Activated CD8-positive, alpha-beta memory T cell treated with anti-CD3 and anti-CD28 coated beads, Interleukin-2, amount 50 U/mL, for 1 hour (primary cell): ENCODE measurements at regions not wholly inside any gene's neighbourhood (a gene's known extent, or its start where the extent isn't known, plus 50 kb on each side); places are given as distances from the start of the nearest gene placed in this dataset.
"Not testable (repeated sequence)": the region's sequence is repeated elsewhere in the genome, so short reads cannot be mapped to it uniquely, and the experiment has no call there.

Source experiments
- DNase-seq: peaks from one replicate; pipeline ENCODE4 v3.0.0-alpha.2; 2020; ENCODE audit errors: extremely low read depth

DNA sequence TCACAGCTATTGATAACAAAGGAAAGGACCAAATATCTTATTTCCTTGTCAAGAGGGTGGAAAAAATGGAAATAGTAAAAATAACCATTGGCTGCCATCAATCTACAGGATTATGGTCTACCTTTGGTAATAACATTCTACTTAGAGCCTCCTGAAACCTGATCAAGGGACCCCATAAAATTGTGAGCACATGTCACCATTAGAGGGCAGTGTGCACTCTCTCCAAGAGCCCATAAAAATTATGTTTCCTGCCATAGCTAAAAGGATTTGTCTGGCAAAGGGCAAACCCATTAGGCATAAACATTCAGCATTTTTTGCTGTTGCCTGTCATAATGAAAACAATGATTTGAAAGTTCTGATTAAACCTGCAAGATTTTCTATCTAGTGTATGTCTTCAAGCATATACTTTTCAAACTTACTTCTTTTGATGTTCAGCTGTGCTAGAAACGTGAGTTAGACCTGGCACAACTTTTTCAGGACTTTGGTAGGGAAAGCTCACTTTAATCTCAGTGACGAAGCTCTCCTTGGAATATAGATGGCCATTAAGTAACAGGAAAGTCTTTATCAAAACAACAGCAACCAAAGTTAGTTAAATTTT lies 120.7 kb upstream of the ZFP64 start:
- peak; percentile 17 for DNase-seq

DNA sequence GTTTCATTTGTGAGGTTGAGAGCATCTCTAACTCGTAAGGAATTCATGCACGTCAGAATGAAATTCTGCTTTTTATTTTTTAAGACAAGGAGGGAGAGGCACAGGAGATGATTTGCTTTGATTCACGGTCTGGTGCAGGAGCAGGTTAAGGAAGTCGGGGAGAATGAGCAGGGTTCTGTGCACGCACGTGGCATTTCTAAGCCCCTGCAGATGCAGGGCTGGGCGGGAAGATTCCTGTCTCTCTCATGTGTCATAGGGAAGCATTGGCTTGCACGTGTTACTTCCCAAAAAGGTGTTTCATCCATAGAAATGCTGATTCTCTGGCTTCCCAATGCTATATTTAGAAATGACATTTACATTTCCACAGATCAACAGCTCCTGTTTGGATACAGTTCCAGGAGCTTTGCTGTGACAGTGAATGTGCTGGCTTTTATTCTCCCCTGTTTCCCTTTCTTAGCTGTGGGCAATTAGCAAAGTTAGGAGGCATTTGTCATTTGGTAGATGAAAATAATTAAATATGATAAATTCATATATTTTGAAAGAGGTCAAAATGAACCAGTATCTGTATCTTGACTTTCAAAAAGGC lies 119.7 kb upstream of the ZFP64 start:
- no peak for DNase-seq

- DNase-seq, result no peak
These were observed 117.6 kb upstream of the ZFP64 start for GRCh38 chr20:52309181-52309580.

DNA sequence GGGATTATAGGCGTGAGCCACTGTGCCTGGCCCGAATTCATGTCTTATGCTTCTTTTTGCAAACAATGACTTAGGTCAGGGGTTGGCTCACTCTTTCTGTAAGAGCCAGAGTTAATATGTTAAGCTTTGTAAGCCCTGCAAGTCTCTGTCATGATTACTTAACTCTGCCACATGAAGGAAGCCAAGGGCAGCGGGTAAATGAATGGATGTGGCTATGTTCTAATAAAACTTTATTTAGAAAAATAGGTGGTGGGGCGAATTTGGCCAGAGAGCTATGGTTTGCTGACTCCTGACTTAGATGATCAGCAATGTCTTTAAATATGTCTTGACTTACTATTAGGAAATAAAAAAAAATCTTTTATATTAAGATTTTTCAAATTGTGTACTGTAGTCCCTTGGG lies 114.9 kb upstream of the ZFP64 start:
- no peak for DNase-seq

GRCh38 chr20:52305858-52306257 lies 114.3 kb upstream of the ZFP64 start:
- DNase-seq, result no peak

DNA sequence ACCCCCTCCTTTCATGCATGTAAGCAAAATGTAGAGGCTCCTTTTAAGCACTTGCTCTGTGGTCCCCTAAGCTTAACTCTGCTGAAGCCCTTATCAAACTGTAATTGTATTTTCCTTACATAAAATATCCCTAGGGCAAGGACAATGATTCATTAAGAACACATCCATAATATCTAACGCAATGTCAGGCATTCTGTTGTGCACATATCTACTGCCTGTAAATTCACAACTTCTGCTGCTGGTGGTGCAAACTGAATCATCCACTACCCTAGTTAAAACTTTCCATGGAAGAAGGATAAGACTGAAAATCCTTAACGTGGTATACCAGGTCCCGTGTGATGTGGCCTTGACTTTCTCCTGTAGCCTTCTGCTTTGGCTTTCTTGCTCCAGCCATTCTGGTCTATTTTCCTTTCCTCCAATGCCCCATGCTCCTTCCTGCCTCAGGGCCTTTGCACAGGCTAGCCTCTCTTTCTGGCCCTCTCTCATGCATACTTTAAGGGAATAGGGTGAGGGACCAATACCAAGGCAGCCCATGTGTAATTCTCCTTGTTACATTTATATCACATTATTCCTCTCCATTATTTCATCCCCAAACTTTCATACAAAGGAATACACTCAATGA lies 113.6 kb upstream of the ZFP64 start:
- DNase-seq, result no peak

DNA sequence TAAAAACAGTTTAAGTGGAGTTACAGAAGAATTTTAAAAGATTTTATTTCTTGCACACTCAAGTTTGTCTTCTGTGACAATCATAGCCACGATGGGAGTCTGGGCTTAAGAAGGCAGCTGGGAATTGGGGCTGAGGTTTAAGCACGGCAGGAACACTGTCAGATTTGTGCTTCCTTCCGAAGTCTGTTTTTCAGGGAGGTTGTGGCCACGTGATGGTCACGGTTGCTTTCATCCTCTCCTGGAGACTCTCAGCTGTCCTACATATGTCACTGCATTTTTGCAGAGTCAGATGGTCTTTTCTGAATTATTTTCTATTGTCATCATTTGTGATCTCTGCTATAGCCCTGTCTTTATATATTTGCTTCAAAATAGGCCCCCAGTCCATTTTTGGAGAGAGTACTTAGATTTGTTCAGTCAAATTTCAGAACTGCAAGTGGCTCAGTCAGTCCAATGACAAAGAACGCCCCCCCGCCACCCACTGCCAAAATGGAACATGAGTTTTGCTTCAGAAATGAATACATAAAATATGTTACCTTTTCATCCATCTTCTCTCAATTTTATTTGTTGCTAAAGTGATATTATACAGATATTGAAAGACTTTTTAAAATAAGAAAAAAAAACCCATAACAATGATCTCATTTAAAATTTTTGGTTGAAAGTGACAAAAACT lies 111.8 kb upstream of the ZFP64 start:
- no peak for DNase-seq

- no peak for DNase-seq
These were observed 111.2 kb upstream of the ZFP64 start for GRCh38 chr20:52302736-52303135.

DNA sequence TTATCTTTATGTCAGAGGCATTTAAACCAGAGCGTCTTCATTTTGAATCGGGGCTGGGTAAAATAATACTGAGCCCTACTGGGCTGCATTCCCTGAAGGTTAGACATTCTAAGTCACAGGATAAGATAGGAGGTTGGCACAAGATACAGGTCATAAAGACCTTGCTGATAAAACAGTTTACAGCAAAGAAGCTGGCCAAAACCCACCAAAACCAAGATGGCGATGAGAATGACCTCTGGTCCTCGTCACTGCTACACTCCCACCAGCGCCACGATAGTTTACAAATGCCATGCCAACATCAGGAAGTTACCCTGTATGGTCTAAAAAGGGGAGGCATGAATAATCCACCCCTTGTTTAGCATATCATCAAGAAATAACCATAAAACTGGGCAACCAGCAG lies 110.5 kb upstream of the ZFP64 start:
- DNase-seq, result not testable (repeated sequence)

GRCh38 chr20:52295556-52295955 lies 104.0 kb upstream of the ZFP64 start:
- no peak for DNase-seq

DNA sequence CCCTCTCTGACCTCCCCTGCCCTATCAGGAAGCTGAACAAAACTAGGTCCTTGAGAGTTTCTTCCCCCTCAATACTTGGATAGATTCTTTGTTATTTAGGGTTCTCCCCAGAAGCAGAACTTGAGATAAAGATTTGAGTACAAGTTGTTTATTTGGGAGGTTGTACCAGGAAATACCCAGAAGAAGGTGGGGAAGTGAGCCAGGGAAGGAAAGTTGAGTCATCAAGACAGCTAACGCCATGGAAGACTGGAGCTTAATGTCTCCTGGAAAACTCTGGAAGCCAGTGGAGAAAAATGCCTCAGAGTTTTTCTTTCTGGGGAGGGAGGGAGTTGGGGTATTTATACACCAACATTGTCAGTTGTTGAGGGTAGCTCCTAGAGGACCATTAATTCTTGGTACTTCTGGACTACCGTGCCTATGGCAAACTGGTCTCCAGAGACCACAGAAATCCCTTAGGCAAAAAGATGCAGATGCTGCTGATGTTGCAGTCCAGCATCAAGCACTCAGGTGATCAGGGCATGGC lies 102.6 kb upstream of the ZFP64 start:
- DNase-seq, result no peak

- DNase-seq, result no peak
These were observed 99.5 kb upstream of the ZFP64 start for GRCh38 chr20:52291109-52291508.

DNA sequence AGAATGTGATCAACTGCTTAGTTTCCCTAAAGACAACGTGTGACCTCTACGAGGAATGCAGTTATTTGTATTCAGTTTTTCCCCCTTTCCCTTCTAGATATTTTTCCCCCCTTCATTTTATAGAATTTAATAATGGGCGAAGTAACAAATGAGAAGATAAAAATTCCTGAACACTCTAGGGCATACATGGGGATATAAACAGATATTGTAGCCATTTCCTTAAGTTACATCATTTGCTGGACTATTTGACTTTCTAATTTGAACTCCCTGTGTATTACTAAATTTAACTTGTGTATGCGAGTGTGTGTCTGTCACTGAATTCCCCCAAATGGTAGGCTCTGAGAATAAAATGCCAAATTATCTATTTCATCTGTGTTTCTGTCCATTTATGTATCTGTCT lies 99.0 kb upstream of the ZFP64 start:
- DNase-seq, result no peak

DNA sequence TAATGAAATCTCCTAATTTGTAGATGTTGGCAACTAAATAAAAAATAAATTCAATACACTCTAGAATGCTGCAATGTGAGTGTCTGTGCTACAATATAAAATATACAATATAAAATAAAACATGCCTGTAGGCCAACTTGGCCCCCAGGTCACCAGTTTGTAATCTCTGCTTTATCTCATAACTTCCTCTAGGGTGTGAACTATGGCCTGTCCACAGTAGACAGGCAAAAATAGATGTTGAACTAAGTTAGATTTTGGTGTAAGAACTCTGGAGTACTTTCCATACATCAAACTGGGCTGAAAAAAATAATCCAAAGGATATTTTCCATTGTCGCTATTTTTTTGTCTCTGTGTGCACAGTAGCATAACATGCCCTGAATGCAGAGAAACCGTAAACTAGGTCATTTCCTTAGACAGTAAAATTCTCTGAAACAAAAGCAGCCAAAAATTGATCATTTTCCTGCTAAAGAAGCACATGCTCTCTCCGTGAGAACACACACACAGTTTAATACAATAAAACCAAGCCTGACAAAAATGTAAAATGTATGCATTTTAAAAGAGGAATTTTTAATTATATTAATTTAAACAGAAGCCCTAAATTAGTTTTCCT lies 98.5 kb upstream of the ZFP64 start:
- no peak for DNase-seq

DNA sequence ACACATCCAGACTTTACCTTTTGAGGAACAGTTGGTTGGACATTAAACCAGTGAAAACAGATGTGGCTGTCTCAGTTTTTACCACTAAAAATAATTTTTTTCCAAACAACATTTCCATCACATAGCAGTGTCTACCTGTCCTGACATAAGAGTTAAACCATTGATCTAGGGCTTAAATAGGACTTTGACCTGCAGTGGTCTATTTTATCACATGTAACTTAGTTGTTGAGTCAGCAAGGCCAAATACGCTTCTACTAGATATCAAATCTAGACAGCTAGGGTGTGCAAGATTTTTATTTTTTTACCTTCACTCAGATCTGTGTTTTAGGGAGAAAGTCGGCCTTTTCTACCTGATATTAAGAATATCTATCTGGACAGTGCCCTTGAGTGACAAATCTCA lies 88.8 kb upstream of the ZFP64 start:
- DNase-seq, result no peak

- no peak for DNase-seq
These were observed 88.1 kb upstream of the ZFP64 start for GRCh38 chr20:52279706-52280105.

DNA sequence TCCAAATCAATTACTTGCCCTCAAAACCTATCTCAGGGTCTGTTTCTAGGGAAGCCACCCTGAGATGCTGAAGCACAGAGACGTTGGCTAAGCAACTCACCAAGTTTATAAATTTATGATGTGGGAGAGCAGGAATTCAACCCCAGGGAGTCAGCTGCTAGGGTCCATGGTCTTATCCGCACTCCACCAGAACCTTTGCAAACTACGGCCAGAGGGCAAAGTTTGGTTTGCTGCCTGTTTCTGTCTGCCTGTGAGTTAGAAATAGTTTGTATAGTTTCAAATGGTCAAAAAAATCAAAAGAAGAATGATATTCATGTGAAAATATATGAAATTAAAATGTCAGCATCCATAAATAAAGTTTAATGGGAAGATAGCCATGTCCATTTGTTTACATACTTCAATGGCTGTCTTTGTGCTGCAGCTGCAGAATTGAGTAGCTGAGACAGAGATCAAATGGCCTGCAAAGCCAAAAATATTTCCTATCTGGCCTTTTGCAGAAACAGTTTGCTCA lies 83.7 kb upstream of the ZFP64 start:
- DNase-seq, result no peak

- no peak for DNase-seq
These were observed 79.1 kb upstream of the ZFP64 start for GRCh38 chr20:52270696-52271095.

DNA sequence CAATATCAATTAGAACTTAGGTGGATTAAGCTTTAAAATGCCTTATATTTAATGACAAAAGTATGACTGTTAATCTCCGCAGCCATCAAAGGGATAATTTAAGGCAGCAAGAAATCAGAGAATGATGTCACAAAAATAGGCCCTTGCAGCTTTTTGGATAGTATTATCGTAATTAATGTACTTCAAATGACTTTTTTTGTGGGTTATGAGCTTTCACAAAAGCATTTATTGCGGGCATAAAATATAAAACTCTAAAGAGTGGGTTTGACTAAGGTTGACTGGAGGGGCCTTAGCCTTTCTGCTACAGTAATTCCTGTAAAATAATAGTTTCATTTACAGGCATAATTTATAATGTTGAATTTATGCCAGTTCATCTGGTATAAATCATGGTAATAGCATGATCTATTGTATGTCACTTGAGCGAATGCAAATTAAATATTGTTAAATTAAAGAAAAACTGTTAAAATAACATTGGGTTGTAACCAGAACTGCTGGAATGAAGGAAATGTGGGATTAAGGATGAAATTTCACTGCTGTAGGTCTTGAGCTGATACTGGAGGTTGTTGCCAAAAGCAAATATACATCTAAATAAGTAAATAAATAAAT lies 78.5 kb upstream of the ZFP64 start:
- DNase-seq, result no peak

- DNase-seq, result no peak
These were observed 77.7 kb upstream of the ZFP64 start for GRCh38 chr20:52269321-52269720.

GRCh38 chr20:52268184-52268749 lies 76.7 kb upstream of the ZFP64 start:
- no peak for DNase-seq
